ENCODE measurements at regions not wholly inside any gene's neighbourhood (a gene's known extent, or its start where the extent isn't known, plus 50 kb on each side); places are given as distances from the start of the nearest gene placed in this dataset.
"Not testable (repeated sequence)": the region's sequence is repeated elsewhere in the genome, so short reads cannot be mapped to it uniquely, and the experiment has no call there.

DNA sequence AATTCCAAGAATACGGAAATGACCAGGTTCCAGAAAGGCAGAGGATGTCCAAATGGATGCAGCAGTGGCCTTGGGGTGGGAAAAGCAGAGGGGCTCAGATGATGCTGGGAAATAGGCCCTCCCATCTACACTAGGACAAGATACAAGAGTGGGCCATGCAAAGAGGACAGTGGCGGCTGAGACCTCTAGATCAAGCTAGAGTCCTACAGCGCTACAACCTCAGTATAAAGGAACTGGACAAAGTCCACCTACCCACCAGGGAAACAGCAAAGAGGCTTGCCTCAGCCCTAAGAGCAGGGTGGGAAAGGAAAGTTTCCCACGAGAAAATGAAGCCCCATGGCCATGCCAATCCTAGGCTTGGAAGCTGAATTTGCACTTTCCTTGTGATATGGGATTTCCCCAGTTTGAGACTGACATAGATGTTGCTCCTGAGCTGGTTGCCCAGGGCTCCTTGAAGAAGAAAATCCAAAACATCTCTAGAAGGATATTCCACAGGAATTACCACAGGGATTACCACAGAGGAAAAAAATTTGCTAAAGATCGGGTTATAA is 282.2 kb downstream of the MREG start:
- no peak overlapping the region for H3K27ac Mint-ChIP-seq
- DNase-seq: no peak
- no peaks in the 10 kb centered on the region for H3K27me3 Mint-ChIP-seq
- no peaks in the 10 kb centered on the region for H3K9me3 Mint-ChIP-seq
- ChIA-PET POLR2A (no interaction called here), CTCF (no interaction called here)
- H3K36me3 Mint-ChIP-seq (ENCODE audit: low read depth): no peaks in the 10 kb centered on the region
- no peaks in the 10 kb centered on the region for H3K4me1 Mint-ChIP-seq
- H3K4me3 Mint-ChIP-seq: no peak overlapping the region

DNA sequence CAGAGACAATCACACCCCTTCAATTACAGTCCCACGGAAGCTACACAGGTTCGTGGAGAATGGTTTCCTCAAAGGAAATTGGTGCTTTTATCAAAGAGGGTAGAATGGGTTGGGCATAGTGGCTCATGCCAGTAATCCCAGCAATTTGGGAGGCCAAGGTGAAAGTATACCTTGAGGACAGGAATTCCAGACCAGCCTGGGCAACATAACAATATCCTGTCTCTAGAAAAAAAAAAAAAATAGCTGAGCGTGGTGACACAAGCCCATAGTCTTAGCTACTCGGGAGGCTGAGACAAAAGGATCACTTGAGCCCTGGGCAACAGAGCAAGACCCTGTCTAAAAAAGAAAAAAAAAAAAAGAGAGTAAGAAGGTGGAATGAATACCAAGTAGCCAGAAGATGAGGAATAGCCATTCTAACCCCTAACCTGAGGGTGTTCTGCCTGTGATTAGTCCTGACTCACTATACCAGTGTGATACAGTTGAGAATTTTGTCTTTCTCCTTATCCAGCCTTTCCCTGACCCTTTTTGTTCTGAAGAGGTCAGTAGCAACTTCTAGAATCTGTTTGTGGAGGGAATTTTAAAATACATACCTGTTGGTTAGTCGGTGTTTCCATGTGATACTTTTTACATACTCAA is 283.2 kb downstream of the MREG start:
- ChIA-PET POLR2A (no interaction called here), CTCF (no interaction called here)
- Mint-ChIP-seq H3K4me3 (no peak overlapping the region), H3K9me3 (no peaks in the 10 kb centered on the region), H3K36me3 (ENCODE audit: low read depth) (no peaks in the 10 kb centered on the region), H3K4me1 (no peaks in the 10 kb centered on the region), H3K27ac (no peak overlapping the region), H3K27me3 (peaks cover 2% of the 10 kb centered on the region)
- DNase-seq: no peak

DNA sequence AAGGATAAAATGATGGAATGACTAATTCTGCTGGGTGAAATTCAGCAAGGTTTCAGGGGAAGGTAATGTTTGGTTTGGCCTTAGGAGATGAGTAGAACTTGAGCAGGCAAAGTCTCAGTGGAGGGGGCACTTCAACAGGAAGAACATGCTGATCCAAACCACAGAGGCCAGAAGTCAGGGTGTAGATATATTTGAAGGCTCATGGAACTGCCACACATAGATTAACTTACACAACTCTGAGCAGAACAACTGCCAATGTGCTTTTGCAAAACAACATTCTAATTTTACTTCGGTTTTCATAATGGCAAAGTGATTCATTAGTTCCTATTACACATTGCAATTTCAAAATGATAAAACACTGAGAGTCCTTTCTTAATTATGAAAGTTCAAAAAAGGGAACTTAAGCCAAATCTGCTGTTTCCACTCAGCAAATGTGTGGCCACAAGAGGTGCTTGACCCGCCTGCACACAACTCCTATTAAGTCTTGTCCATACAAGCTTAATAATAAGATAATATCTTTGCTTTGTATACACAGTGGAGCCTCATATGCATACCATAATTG is 284.8 kb downstream of the MREG start:
- Mint-ChIP-seq H3K4me1 (no peaks in the 10 kb centered on the region), H3K27me3 (peaks cover 2% of the 10 kb centered on the region), H3K36me3 (ENCODE audit: low read depth) (no peaks in the 10 kb centered on the region), H3K27ac (no peak overlapping the region), H3K4me3 (no peak overlapping the region), H3K9me3 (no peaks in the 10 kb centered on the region)
- POLR2A ChIA-PET: no interaction called here
- no peak for DNase-seq
- CTCF ChIA-PET: no interaction called here

DNA sequence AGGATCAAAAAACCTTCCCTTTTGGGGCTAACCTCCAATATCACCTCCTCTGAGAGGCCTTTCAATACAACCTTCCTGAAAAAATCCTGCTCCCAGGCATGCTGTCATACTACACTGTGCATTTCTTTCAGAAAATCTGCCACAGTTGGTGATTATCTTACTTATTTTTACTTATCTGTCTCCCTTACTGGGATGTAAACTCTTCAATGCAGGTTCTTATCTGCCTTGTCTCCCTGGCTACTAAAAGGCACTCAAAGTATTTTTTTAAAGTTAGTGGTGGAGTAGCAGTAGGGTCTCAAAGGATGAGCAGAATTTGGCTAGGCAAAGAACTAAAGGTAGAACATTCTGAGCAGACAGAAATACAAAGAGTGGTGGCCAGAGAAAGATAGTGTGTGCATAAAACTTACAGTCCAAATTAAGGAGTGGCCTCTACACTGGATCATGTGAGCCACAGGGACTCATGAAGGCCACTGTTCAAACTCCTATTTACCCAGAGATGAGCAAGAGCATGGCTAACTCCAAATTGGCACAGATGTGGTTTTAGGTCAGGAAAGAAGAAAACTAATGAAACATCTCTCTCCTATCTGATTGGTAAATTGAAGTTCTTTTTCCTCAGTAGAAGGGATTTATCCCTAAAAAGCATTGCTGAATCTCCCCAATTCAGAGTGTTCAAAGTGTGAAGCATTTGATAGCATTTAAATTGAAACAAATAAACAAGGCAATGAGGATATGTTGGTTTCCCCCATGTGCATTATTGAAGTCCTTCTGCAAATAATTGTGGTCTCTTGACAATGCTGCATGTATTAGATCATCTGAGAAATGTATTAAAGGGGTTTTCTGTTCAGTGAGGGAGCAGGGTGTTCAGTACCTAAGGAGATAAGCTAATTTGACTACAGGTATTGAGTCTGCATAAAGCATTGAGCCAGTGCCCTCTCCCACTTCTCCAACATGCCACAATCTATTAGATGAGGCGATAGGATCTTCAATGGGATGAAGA is 285.5 kb downstream of the MREG start:
- no peaks in the 10 kb centered on the region for H3K4me1 Mint-ChIP-seq
- no peak for DNase-seq
- H3K27me3 Mint-ChIP-seq: peaks cover 2% of the 10 kb centered on the region
- no peaks in the 10 kb centered on the region for H3K36me3 Mint-ChIP-seq (ENCODE audit: low read depth)
- H3K4me3 Mint-ChIP-seq: no peak overlapping the region
- ChIA-PET POLR2A (no interaction called here), CTCF (interaction anchor here (1.5 kb wide), 1 partner anchor 15 kb away, joined by 3 read pairs; no protein-coding TSS in a partner anchor)
- H3K9me3 Mint-ChIP-seq: no peaks in the 10 kb centered on the region
- no peak overlapping the region for H3K27ac Mint-ChIP-seq

DNA sequence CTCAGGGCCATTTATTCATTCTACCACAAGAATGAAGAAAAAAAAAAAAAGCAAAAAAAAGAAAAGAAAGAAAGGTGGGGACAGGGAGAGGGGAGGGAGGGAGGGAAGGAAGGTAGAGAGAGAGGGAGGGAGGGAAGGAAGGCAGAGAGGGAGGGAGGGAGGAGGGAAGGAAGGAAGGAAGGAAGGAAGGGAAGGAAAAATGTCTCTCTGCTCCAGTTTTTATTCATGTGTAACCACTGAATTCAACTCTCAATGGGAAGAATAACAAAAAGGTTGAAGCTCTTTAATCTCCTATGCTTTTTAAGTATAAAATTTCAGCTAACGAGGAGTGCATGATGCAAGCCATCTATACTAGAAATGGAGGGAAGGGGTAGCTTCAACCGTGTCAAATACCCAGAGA is 287.3 kb downstream of the MREG start:
- CTCF ChIA-PET: interaction anchor here (1.5 kb wide), 1 partner anchor 17 kb away, joined by 3 read pairs; no protein-coding TSS in a partner anchor
- Mint-ChIP-seq H3K27ac (no peak overlapping the region), H3K4me3 (no peak overlapping the region), H3K9me3 (no peaks in the 10 kb centered on the region), H3K27me3 (peaks cover 2% of the 10 kb centered on the region), H3K36me3 (ENCODE audit: low read depth) (no peaks in the 10 kb centered on the region), H3K4me1 (no peaks in the 10 kb centered on the region)
- POLR2A ChIA-PET: no interaction called here
- no peak for DNase-seq

DNA sequence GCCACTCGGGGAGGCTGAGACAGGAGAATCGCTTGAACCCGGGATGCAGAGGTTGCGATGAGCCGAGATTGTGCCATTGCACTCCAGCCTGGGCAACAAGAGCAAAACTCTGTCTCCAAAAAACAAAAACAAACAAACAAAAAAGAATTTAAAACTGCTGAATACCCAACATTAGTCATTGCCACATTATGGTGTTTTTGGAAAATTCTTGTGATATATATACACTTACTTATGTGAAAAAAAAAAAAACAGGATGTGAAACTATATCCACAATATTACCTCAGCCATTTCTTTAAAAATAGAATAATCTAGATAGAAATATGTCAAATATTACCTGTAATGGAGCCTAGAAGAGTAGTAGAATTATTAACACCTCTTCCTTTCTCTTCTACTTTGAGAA is 288.3 kb upstream of the FN1 start:
- Mint-ChIP-seq H3K9me3 (no peaks in the 10 kb centered on the region), H3K36me3 (ENCODE audit: low read depth) (no peaks in the 10 kb centered on the region), H3K27ac (no peak overlapping the region), H3K27me3 (peaks cover 2% of the 10 kb centered on the region), H3K4me3 (no peak overlapping the region), H3K4me1 (no peaks in the 10 kb centered on the region)
- POLR2A ChIA-PET: no interaction called here
- DNase-seq: no peak
- CTCF ChIA-PET: no interaction called here

DNA sequence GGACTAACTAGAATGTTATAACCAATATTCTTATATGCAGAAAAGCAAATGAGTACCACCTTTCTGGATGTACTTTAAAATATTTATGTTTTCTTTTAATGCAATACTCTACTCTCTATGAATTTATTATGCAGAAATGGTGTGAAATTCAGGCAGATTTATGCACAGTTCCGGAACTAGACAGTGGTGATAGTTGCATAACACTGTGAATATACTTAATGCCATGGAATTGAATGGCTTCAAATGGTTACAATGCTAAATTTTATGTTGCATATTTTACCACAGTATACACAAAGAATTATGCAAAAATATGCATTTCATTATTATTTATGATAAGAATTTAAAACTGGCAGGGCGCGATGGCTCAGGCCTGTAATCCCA is 287.8 kb upstream of the FN1 start:
- CTCF ChIA-PET: no interaction called here
- Mint-ChIP-seq H3K4me3 (no peak overlapping the region), H3K4me1 (no peaks in the 10 kb centered on the region), H3K27ac (no peak overlapping the region), H3K9me3 (no peaks in the 10 kb centered on the region), H3K27me3 (peaks cover 2% of the 10 kb centered on the region), H3K36me3 (ENCODE audit: low read depth) (no peaks in the 10 kb centered on the region)
- DNase-seq: no peak
- POLR2A ChIA-PET: no interaction called here

DNA sequence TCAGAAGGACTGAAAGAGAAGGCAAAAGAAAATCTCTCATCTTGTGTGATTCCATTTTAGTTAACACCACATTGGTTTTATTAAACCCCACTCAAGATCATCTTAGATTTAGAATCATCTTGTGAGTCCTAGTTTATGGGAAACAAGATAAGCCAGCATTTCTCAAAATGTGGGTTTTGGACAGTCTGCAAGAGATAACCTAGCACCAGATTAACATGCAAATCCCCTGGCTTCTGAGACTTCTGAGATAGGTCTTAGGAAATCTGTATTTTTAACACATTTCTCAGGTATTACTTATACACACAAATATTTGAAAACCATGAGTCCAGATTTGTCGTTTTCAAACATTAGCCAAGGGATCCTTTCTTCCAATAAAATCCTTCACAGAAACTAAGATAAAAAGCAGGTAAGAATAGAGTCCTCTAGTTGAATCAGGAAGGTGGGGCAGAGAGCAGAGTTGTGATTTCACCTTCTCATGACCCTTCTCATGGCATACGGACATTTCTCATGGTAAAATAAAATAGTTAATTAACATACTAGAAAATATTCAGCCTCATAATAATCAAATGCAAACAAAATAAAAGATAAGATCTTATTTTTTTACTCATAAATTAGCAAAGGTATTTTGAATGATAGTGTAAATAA is 287.2 kb upstream of the FN1 start:
- Mint-ChIP-seq H3K27ac (no peak overlapping the region), H3K4me3 (no peak overlapping the region), H3K9me3 (no peaks in the 10 kb centered on the region), H3K27me3 (peaks cover 2% of the 10 kb centered on the region), H3K4me1 (peaks cover under 1% of the 10 kb centered on the region), H3K36me3 (ENCODE audit: low read depth) (no peaks in the 10 kb centered on the region)
- DNase-seq: no peak
- ChIA-PET POLR2A (no interaction called here), CTCF (no interaction called here)

DNA sequence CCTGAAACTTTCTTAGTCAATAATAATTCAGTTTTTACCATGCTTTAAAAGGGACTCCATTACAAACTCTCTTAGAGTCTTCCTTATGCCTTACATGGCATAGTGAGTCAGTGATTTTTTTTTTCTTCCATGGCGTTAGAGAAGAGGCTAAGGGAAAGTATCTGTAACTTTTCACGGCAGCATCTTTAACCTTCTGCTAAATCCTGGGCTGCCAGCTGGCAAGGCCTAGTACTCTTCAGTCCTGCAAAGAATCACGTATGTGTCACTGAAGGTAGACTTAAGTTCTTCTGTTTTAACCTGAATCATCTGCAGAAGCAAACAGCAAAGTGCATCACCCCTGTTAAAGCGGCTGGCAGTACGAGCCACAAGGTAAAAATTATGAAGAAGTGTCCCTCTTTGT is 286.3 kb upstream of the FN1 start:
- Mint-ChIP-seq H3K27me3 (peaks cover 2% of the 10 kb centered on the region), H3K9me3 (no peaks in the 10 kb centered on the region), H3K4me1 (peaks cover 4% of the 10 kb centered on the region), H3K36me3 (ENCODE audit: low read depth) (no peaks in the 10 kb centered on the region), H3K27ac (no peak overlapping the region), H3K4me3 (no peak overlapping the region)
- ChIA-PET POLR2A (no interaction called here), CTCF (no interaction called here)
- DNase-seq: no peak

DNA sequence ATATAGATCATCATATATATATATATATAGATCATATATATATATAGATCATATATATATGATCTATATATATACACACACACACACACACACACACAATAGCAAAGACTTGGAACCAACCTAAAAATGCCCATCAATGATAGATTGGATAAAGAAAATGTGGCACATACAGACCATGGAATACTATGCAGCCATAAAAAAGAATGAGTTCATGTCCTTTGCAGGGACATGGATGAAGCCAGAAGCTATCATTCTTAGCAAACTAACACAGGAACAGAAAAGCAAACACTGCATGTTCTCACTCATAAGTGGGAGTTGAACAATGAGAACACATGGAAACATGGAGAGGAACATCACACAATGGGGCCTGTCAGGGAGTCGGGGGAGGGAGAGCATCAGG is 285.6 kb upstream of the FN1 start:
- POLR2A ChIA-PET: not testable (repeated sequence)

DNA sequence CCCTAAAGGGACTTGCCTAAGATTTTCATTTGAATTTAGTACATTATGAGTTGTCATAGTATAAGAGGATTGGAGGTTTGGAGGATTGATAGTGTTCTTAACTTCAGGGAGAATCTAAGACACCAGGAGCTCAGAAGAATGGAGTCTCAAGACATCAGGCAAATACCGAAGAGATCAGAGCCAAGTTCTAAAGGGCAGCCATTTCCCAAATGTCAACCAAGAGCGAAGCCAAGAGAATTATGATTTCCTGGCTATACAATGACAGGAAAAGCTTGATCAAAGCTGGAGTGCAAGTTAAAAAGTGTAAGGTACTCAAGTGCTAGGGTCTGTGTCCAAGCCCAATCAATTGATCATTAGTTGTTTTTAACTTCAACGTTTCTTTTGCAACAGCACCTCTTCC is 283.0 kb upstream of the FN1 start:
- no peaks in the 10 kb centered on the region for H3K27me3 Mint-ChIP-seq
- CTCF ChIA-PET: interaction anchor here (0.8 kb wide), 1 partner anchor 9 kb away, joined by 3 read pairs; no protein-coding TSS in a partner anchor
- no peak overlapping the region for H3K27ac Mint-ChIP-seq
- POLR2A ChIA-PET: no interaction called here
- no peak overlapping the region for H3K4me3 Mint-ChIP-seq
- DNase-seq: no peak
- peaks cover 4% of the 10 kb centered on the region for H3K4me1 Mint-ChIP-seq
- no peaks in the 10 kb centered on the region for H3K9me3 Mint-ChIP-seq
- no peaks in the 10 kb centered on the region for H3K36me3 Mint-ChIP-seq (ENCODE audit: low read depth)

More for the DNA sequence above, 285.6 kb upstream of the FN1 start:
- DNase-seq; H3K4me1 Mint-ChIP-seq; CTCF ChIA-PET; H3K9me3 Mint-ChIP-seq; H3K4me3 Mint-ChIP-seq; H3K27me3 Mint-ChIP-seq; H3K36me3 Mint-ChIP-seq (ENCODE audit: low read depth); H3K27ac Mint-ChIP-seq: not testable (repeated sequence)

DNA sequence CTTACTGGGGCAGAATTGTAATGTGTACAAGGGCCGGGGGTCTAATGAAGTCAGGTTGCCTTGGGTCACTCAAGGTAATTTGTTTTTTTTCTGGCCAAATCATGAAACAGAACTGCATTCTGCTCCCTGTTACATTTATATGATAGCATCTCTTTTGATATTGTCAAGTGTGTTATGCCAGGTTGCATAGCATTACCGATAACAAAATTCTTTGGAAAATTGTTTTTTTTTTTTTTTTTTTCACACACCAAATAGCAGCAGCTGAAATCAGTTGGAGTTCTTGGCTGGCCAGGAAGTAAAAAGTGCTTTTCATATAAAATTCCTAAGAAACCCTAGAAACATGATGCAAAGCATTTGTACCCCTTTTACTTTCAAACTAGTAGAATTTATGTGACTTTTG is 282.6 kb upstream of the FN1 start:
- H3K27ac Mint-ChIP-seq: no peak overlapping the region
- DNase-seq: no peak
- CTCF ChIA-PET: no interaction called here
- H3K9me3 Mint-ChIP-seq: no peaks in the 10 kb centered on the region
- H3K36me3 Mint-ChIP-seq (ENCODE audit: low read depth): no peaks in the 10 kb centered on the region
- no peaks in the 10 kb centered on the region for H3K27me3 Mint-ChIP-seq
- POLR2A ChIA-PET: no interaction called here
- no peak overlapping the region for H3K4me3 Mint-ChIP-seq
- peaks cover 4% of the 10 kb centered on the region for H3K4me1 Mint-ChIP-seq

Measured in activated CD4-positive, alpha-beta T cell treated with anti-CD3 and anti-CD28 coated beads, Interleukin-2, amount 10 ng/mL, durations not matched to agents 7 days and 5 days (primary cell).